ENCODE measurements at regions not wholly inside any gene's neighbourhood (a gene's known extent, or its start where the extent isn't known, plus 50 kb on each side); places are given as distances from the start of the nearest gene placed in this dataset.

DNA sequence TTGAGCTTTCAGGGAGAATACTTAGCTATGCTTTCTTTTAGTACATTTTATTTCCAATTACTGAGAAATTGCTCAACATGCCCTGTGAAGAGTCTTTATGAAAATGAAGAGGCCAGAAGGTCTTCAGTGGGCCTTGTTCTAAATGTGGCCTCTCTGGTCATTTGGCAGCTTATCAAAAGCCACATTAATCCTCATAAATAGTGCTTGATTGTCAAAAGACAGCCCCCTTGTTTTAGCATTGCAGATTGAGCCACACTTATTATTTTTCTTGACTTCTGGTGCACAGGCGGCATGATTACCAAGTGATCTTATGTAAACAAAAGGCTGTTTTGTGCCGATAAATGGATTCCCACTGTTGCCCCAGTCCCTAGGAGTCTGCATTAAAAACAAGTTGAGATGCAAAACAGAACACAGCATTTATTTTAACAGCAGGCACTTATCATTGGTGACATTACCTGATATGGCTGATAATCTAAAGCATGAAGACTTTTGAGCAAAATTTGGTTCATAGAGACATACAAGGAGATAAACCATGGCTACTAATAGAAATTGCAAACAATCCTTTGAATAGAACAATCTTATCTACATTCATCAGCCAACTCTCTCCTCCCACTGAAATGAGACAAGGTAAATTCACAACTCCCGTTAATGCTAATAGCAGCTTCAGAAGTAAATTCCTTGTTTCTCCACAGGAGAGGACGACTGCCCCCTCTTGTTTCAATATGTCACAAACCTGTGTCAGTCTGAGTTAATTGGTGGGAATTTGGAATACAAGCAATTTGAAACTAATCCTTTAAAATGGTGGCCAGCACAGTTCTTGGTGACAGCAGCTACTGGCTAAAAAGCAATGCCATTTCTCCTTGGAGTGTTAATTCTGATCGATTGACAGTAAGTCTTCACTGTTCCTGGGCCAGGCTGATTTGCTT lies 194.3 kb downstream of the NSUN3 start:
- Histone ChIP-seq H3K27ac (no peak overlapping the region), H3K9ac (ENCODE audit: low read depth in 2 of 2, low read length in 2 of 2) (no peak overlapping the region), H3K9me3 (no peaks in the 10 kb centered on the region), H3K36me3 (no peaks in the 10 kb centered on the region), H3K4me3 (no peak overlapping the region), H3K4me1 (no peaks in the 10 kb centered on the region), H3K27me3 (no peaks in the 10 kb centered on the region)
- TF ChIP-seq, protein P1, sequence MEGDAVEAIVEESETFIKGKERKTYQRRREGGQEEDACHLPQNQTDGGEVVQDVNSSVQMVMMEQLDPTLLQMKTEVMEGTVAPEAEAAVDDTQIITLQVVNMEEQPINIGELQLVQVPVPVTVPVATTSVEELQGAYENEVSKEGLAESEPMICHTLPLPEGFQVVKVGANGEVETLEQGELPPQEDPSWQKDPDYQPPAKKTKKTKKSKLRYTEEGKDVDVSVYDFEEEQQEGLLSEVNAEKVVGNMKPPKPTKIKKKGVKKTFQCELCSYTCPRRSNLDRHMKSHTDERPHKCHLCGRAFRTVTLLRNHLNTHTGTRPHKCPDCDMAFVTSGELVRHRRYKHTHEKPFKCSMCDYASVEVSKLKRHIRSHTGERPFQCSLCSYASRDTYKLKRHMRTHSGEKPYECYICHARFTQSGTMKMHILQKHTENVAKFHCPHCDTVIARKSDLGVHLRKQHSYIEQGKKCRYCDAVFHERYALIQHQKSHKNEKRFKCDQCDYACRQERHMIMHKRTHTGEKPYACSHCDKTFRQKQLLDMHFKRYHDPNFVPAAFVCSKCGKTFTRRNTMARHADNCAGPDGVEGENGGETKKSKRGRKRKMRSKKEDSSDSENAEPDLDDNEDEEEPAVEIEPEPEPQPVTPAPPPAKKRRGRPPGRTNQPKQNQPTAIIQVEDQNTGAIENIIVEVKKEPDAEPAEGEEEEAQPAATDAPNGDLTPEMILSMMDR (IDR thresholded peaks at IDR 0.05): no peak
- no peak for DNase-seq
- intact Hi-C loops (cut with DNase I): no loop called here

GRCh38 chr3:94258851-94259250 lies 196.0 kb downstream of the NSUN3 start:
- Histone ChIP-seq H3K4me3 (no peak overlapping the region), H3K4me1 (no peaks in the 10 kb centered on the region), H3K27ac (no peak overlapping the region), H3K27me3 (no peaks in the 10 kb centered on the region), H3K9me3 (no peaks in the 10 kb centered on the region), H3K36me3 (no peaks in the 10 kb centered on the region), H3K9ac (ENCODE audit: low read depth in 2 of 2, low read length in 2 of 2) (no peak overlapping the region)
- TF ChIP-seq, protein P1 (IDR thresholded peaks at IDR 0.05): no peak
- intact Hi-C loops (cut with DNase I): no loop called here
- no peak for DNase-seq

GRCh38 chr3:94259291-94259690 lies 196.4 kb downstream of the NSUN3 start:
- Histone ChIP-seq H3K27me3 (no peaks in the 10 kb centered on the region), H3K36me3 (no peaks in the 10 kb centered on the region), H3K9me3 (no peaks in the 10 kb centered on the region), H3K9ac (ENCODE audit: low read depth in 2 of 2, low read length in 2 of 2) (no peak overlapping the region), H3K4me1 (no peaks in the 10 kb centered on the region), H3K4me3 (no peak overlapping the region), H3K27ac (no peak overlapping the region)
- DNase-seq: no peak
- TF ChIP-seq, protein P1 (IDR thresholded peaks at IDR 0.05): no peak
- intact Hi-C loops (cut with DNase I): no loop called here

- Histone ChIP-seq H3K27ac (no peak overlapping the region), H3K27me3 (no peaks in the 10 kb centered on the region)
- intact Hi-C loops (cut with DNase I): no loop called here
These were observed 206.9 kb downstream of the NSUN3 start for GRCh38 chr3:94269763-94270162.

GRCh38 chr3:94272016-94272415 lies 209.2 kb downstream of the NSUN3 start:
- no peaks in the 10 kb centered on the region for H3K9me3 ChIP-seq
- no peak overlapping the region for H3K27ac ChIP-seq
- no peaks in the 10 kb centered on the region for H3K27me3 ChIP-seq
- no peaks in the 10 kb centered on the region for H3K36me3 ChIP-seq
- H3K4me3 ChIP-seq: no peak overlapping the region
- TF ChIP-seq, protein P1 (IDR thresholded peaks at IDR 0.05): no peak
- H3K4me1 ChIP-seq: no peaks in the 10 kb centered on the region
- H3K9ac ChIP-seq (ENCODE audit: low read depth in 2 of 2, low read length in 2 of 2): no peak overlapping the region
- intact Hi-C loops (cut with DNase I): no loop called here
- DNase-seq: no peak

More at GRCh38 chr3:94269763-94270162, 206.9 kb downstream of the NSUN3 start:
- no peaks in the 10 kb centered on the region for H3K36me3 ChIP-seq
- no peaks in the 10 kb centered on the region for H3K4me1 ChIP-seq
- no peaks in the 10 kb centered on the region for H3K9me3 ChIP-seq
- no peak for DNase-seq
- TF ChIP-seq, protein P1 (IDR thresholded peaks at IDR 0.05): no peak
- no peak overlapping the region for H3K4me3 ChIP-seq
- H3K9ac ChIP-seq (ENCODE audit: low read depth in 2 of 2, low read length in 2 of 2): no peak overlapping the region
